Vagina (tissue), 2 donors: ENCODE measurements at regions not wholly inside any gene's neighbourhood (a gene's known extent, or its start where the extent isn't known, plus 50 kb on each side); places are given as distances from the start of the nearest gene placed in this dataset.

Experiments
- DNase-seq, 2 donors: peaks; one replicate each; pipeline ENCODE4 v3.0.0-alpha.2; 2017; ENCODE audit errors: extremely low spot score in 2 of 2
- H3K27ac ChIP-seq: fragments of 200-600 bp; sonication (generic); one replicate; pipeline ENCODE4 v1.5.1; 2019
- H3K27me3 ChIP-seq: fragments of 200-600 bp; sonication (generic); one replicate; pipeline ENCODE4 v1.5.1; 2019
- H3K36me3 ChIP-seq, 2 donors: fragments of 200-600 bp; sonication (generic); one replicate each; pipeline ENCODE4 v1.5.1; 2017 to 2019
- H3K4me1 ChIP-seq: fragments of 200-600 bp; sonication (generic); one replicate; pipeline ENCODE4 v1.5.1; 2019
- H3K4me3 ChIP-seq, 2 donors: fragments of 200-600 bp; sonication (generic); 1 replicate in 1 of 2; 2 replicates in 1 of 2; pipeline ENCODE4 v1.5.1; 2016 to 2019
- H3K9me3 ChIP-seq: fragments of 200-600 bp; sonication (generic); one replicate; pipeline ENCODE4 v1.5.1; 2019
- POLR2A ChIP-seq, 2 donors: fragments of 450-650 bp; IDR thresholded peaks; one replicate each; pipeline ENCODE4 v1.6.1; 2017; ENCODE audit warnings: antibody characterized with exemption in 2 of 2, mild to moderate bottlenecking in 2 of 2, moderate library complexity in 2 of 2
- POLR2AphosphoS5 ChIP-seq, 2 donors: sonication (generic); formaldehyde crosslinking; IDR thresholded peaks; one replicate each; pipeline ENCODE4 v1.9.0; 2017; ENCODE audit warnings: antibody characterized with exemption in 2 of 2, mild to moderate bottlenecking in 2 of 2, low read depth in 1 of 2; ENCODE audit not compliant: insufficient read depth in 1 of 2
- intact Hi-C: fragments of 100-400 bp; cut with DNase I; formaldehyde crosslinking; loops from one replicate; pipeline ENCODE4 v1.15.1; 2023
- TF ChIP-seq, protein P1 (sequence below), 3 experiments: fragments of 450-650 bp in 2 of 3; fragments of 200-600 bp in 1 of 3; sonication (generic) in 1 of 3; IDR thresholded peaks; one replicate each; pipeline ENCODE4 v1.5.1; 2017 to 2019; ENCODE audit warnings: antibody characterized with exemption in 3 of 3, mild to moderate bottlenecking in 2 of 3, moderate library complexity in 2 of 3

DNA sequence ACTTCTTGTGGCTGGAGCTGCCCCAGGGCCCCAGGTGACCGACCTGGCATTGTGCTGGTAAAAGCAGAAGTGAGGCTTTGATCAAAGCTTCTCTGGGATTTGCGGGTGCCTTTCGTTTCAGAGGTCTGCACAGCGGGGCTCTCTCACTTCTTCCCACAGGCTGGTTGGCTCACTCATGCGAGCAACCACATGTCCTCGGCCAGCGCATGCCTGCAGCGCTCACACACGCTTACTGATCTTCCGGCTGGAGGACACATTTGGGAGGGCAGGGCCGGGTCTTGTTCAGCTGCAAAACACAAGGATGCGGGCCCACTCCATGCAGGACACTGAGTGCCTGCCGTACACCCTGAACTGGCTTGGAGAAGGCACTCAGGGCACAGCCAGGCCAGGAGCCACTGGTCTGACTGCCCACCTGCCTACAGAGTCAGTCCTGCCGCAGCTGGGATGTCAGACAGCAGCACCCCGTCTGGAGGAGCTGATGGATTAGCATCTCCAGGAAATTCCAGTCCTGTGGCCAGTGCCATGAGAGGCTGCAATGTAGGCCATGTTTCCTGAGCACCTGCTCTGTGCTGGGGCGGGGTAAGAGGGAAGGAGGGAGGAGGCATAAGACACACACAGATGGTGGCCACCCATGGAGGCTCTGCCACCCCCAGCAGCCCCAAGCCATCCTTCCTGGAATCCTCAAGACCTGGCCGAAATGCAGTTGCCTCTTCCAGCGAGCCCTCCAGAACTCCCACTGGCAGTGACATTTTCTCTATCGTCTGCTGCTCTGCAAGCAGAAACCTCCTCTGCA lies 1383.2 kb downstream of the BRD1 start:
- Histone ChIP-seq H3K4me1 (no peaks in the 10 kb centered on the region), H3K27me3 (no peaks in the 10 kb centered on the region), H3K27ac (no peak overlapping the region), H3K4me3 (no peak overlapping the region), H3K36me3 (no peaks in the 10 kb centered on the region), H3K9me3 (no peaks in the 10 kb centered on the region)
- no peak for TF ChIP-seq POLR2A (IDR thresholded peaks at IDR 0.05)
- TF ChIP-seq, protein P1, sequence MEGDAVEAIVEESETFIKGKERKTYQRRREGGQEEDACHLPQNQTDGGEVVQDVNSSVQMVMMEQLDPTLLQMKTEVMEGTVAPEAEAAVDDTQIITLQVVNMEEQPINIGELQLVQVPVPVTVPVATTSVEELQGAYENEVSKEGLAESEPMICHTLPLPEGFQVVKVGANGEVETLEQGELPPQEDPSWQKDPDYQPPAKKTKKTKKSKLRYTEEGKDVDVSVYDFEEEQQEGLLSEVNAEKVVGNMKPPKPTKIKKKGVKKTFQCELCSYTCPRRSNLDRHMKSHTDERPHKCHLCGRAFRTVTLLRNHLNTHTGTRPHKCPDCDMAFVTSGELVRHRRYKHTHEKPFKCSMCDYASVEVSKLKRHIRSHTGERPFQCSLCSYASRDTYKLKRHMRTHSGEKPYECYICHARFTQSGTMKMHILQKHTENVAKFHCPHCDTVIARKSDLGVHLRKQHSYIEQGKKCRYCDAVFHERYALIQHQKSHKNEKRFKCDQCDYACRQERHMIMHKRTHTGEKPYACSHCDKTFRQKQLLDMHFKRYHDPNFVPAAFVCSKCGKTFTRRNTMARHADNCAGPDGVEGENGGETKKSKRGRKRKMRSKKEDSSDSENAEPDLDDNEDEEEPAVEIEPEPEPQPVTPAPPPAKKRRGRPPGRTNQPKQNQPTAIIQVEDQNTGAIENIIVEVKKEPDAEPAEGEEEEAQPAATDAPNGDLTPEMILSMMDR (IDR thresholded peaks at IDR 0.05), result no peak
- TF ChIP-seq POLR2AphosphoS5 (IDR thresholded peaks at IDR 0.05; ENCODE audit: insufficient read depth in 1 of 2, low read depth in 1 of 2), result no peak
- intact Hi-C loops, result no loop called here
- no peak for DNase-seq

DNA sequence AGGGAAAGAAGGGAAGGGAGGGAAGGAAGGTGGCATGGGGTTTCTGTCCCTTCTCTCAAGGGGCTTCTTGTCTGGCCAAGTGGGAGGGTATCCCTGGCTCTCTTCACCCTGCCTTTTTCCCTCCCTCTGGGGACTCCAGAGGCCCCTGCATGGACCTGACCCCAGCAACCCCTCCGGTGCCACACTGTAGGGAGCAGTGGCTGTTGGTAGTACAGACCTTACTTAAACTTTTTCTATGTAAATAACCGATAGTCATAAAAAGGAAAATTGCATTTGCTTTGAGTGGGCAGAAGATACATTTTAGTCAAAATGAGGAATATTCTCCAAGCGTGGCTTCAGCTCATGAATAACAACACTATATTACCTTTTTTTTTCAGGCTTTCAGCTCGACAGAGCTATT lies 1384.0 kb downstream of the BRD1 start:
- Histone ChIP-seq H3K9me3 (no peaks in the 10 kb centered on the region), H3K27me3 (no peaks in the 10 kb centered on the region), H3K4me1 (no peaks in the 10 kb centered on the region), H3K4me3 (no peak overlapping the region), H3K36me3 (no peaks in the 10 kb centered on the region), H3K27ac (no peak overlapping the region)
- intact Hi-C loops, result no loop called here
- TF ChIP-seq, protein P1 (IDR thresholded peaks at IDR 0.05), result no peak
- no peak for TF ChIP-seq POLR2AphosphoS5 (IDR thresholded peaks at IDR 0.05; ENCODE audit: insufficient read depth in 1 of 2, low read depth in 1 of 2)
- no peak for TF ChIP-seq POLR2A (IDR thresholded peaks at IDR 0.05)
- DNase-seq, result no peak

DNA sequence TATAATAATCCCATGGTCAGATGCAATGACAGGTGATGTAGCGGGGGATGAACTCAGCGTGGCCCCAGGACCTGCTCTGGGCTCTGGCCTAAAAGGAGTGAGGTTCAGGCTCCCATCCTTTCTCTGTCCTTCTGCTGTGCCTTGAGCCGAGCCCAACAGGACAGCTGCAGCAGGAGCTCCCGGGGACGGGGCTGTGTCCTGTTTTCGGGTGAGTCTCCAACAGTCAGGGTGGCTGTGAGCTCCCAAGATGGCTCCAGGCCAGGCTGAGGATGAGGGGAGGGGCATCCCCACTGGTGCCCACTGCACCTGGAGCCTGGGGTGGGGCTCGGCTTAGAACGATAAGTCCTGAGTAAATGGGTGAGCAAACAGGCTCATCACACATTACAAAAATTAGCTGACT lies 1385.0 kb downstream of the BRD1 start:
- Histone ChIP-seq H3K27ac (no peak overlapping the region), H3K4me1 (no peaks in the 10 kb centered on the region), H3K4me3 (no peak overlapping the region), H3K36me3 (no peaks in the 10 kb centered on the region), H3K9me3 (no peaks in the 10 kb centered on the region), H3K27me3 (no peaks in the 10 kb centered on the region)
- DNase-seq, result no peak
- intact Hi-C loops, result no loop called here
- TF ChIP-seq POLR2AphosphoS5 (IDR thresholded peaks at IDR 0.05; ENCODE audit: insufficient read depth in 1 of 2, low read depth in 1 of 2) (no peak), POLR2A (IDR thresholded peaks at IDR 0.05) (no peak)
- TF ChIP-seq, protein P1 (IDR thresholded peaks at IDR 0.05), result no peak

DNA sequence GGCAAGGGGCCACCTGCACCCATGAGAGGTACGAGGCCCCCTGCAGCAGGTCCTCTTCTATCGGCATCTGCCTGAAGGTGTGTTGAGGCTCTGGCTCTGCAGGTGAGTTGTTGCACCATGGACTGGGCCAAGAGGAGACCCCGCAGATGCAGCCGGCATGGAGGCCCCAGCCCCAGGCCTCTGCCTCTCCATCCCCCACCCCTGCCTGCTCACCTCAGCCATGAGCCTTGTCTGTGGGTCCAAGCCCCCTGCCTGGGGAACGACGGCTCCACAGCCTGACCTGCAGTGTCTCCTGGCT lies 1386.2 kb downstream of the BRD1 start:
- no peak for TF ChIP-seq POLR2A (IDR thresholded peaks at IDR 0.05)
- TF ChIP-seq, protein P1 (IDR thresholded peaks at IDR 0.05), result no peak
- no peak for TF ChIP-seq POLR2AphosphoS5 (IDR thresholded peaks at IDR 0.05; ENCODE audit: insufficient read depth in 1 of 2, low read depth in 1 of 2)
- intact Hi-C loops, result no loop called here

DNA sequence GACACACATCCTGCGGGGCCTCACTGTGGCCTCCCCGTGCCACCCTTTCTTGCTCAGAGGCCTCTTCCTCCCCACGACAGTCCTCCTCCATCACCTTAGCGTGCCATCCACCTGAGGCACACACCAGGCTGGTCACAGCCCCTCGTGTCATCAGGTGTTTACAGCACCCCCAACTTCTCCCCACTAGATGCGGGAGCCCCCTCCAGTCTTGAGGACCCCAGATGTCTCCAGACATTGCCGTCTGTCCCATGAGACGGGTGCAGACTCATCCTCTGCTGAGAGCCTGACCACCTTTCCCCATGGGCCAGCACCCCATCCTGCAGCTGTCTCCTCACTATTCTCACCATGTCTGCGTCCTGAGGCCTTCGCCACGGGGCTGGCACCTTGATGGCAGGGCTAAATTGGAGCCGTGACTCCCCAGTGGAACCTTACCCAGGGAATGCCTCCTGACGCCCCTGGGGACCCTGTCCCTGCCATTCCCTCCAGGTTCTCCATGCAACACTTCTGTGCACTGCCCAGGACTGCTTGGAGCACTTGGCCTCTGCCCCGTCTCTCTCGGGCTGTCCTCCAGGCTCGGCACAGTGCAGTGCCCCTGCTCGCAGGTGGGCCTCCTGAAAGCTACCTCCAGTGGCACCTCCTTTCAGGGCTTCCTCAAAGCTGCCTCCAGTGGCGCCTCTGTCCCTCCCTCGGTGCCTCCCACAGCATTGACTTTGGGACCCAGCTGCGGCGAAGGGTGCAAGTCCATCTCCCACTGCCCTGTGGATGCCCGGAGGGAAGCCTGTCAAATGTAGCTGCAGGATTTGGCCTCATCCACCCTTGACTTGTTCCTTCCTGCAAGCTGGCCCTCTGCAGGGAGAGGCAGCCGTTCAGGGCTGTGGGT lies 1386.8 kb downstream of the BRD1 start:
- DNase-seq, result no peak
- intact Hi-C loops, result no loop called here

More for the DNA sequence above, 1386.2 kb downstream of the BRD1 start:
- no peaks in the 10 kb centered on the region for H3K36me3 ChIP-seq
- H3K9me3 ChIP-seq, result no peaks in the 10 kb centered on the region
- no peak overlapping the region for H3K27ac ChIP-seq
- H3K27me3 ChIP-seq, result no peaks in the 10 kb centered on the region
- H3K4me1 ChIP-seq, result no peaks in the 10 kb centered on the region
- no peak overlapping the region for H3K4me3 ChIP-seq
- DNase-seq, result no peak

More for the DNA sequence above, 1386.8 kb downstream of the BRD1 start:
- Histone ChIP-seq H3K27ac (no peak overlapping the region), H3K9me3 (no peaks in the 10 kb centered on the region), H3K4me1 (no peaks in the 10 kb centered on the region), H3K27me3 (no peaks in the 10 kb centered on the region), H3K4me3 (no peak overlapping the region), H3K36me3 (no peaks in the 10 kb centered on the region)
- no peak for TF ChIP-seq POLR2AphosphoS5 (IDR thresholded peaks at IDR 0.05; ENCODE audit: insufficient read depth in 1 of 2, low read depth in 1 of 2)
- TF ChIP-seq, protein P1 (IDR thresholded peaks at IDR 0.05), result no peak
- TF ChIP-seq POLR2A (IDR thresholded peaks at IDR 0.05), result no peak
